Neural cell (in vitro differentiated cells): ENCODE measurements at regions not wholly inside any gene's neighbourhood (a gene's known extent, or its start where the extent isn't known, plus 50 kb on each side); places are given as distances from the start of the nearest gene placed in this dataset.

Experiments
- H2AFZ ChIP-seq: fragments of 200-600, 300-800 bp; sonication (generic), shearing (Covaris generic); 2 replicates; pipeline ENCODE4 v1.6.0; 2014; ENCODE audit warnings: low read depth, mild to moderate bottlenecking, antibody characterized with exemption, low read length, moderate library complexity
- H3F3A ChIP-seq: fragments of 200-600 bp; shearing (Covaris generic); 2 replicates; pipeline ENCODE4 v1.6.1; 2016; ENCODE audit warnings: mild to moderate bottlenecking, moderate library complexity, mixed read lengths, antibody characterized with exemption, low read length; ENCODE audit not compliant: insufficient read depth, poor library complexity, severe bottlenecking
- H3K27ac ChIP-seq: fragments of 200-600, 300-800 bp; sonication (generic), shearing (Covaris generic); 2 replicates; pipeline ENCODE4 v1.5.1; 2014; ENCODE audit warnings: mild to moderate bottlenecking, low read length, moderate library complexity
- H3K27me3 ChIP-seq: fragments of 300-800, 200-600 bp; sonication (generic), shearing (Covaris generic); 2 replicates; pipeline ENCODE4 v1.6.0; 2014; ENCODE audit warnings: mild to moderate bottlenecking, low read depth, low read length, moderate library complexity; ENCODE audit not compliant: insufficient read depth
- H3K36me3 ChIP-seq: fragments of 300-800, 200-600 bp; sonication (generic), shearing (Covaris generic); 2 replicates; pipeline ENCODE4 v1.5.1; 2014; ENCODE audit warnings: mild to moderate bottlenecking, antibody characterized with exemption, low read length, moderate library complexity; ENCODE audit not compliant: insufficient read depth
- H3K4me2 ChIP-seq: fragments of 300-800, 200-600 bp; sonication (generic), shearing (Covaris generic); 2 replicates; pipeline ENCODE4 v1.6.0; 2014; ENCODE audit warnings: mild to moderate bottlenecking, low read length
- H3K4me3 ChIP-seq: fragments of 300-800, 200-600 bp; sonication (generic), shearing (Covaris generic); 2 replicates; pipeline ENCODE4 v1.5.1; 2014; ENCODE audit warnings: mild to moderate bottlenecking, low read length, moderate library complexity
- H3K79me2 ChIP-seq: fragments of 200-600 bp; shearing (Covaris generic); replicated peaks from 2 replicates; pipeline ENCODE4 v1.6.0; 2014; ENCODE audit warnings: mild to moderate bottlenecking, low read length, moderate library complexity; ENCODE audit not compliant: insufficient read depth
- H3K9ac ChIP-seq: fragments of 300-800, 200-600 bp; sonication (generic), shearing (Covaris generic); 2 replicates; pipeline ENCODE4 v1.6.1; 2016; ENCODE audit warnings: mild to moderate bottlenecking, low read length, mixed read lengths
- H3K9me2 ChIP-seq: fragments of 200-600 bp; shearing (Covaris generic); 2 replicates; pipeline ENCODE4 v1.6.1; 2016; ENCODE audit warnings: mild to moderate bottlenecking, low read length, mixed read lengths; ENCODE audit not compliant: insufficient read depth
- H3K9me3 ChIP-seq: fragments of 200-600, 300-800 bp; sonication (generic), shearing (Covaris generic); 2 replicates; pipeline ENCODE4 v1.6.1; 2016; ENCODE audit warnings: mild to moderate bottlenecking, mixed run types, low read length, moderate library complexity, mixed read lengths
- H4K20me1 ChIP-seq: fragments of 200-600 bp; shearing (Covaris generic); 2 replicates; pipeline ENCODE4 v1.6.1; 2016; ENCODE audit warnings: mild to moderate bottlenecking, mixed run types; ENCODE audit not compliant: insufficient read depth
- CTCF ChIP-seq: fragments of 450-650 bp; IDR thresholded peaks from 2 replicates; pipeline ENCODE4 v1.5.1; 2014; ENCODE audit warnings: antibody characterized with exemption, mild to moderate bottlenecking, moderate library complexity; ENCODE audit not compliant: poor library complexity, severe bottlenecking
- EP300 ChIP-seq: fragments of 450-650 bp; conservative IDR thresholded peaks from 2 replicates; pipeline ENCODE4 v1.6.1; 2014; ENCODE audit warnings: antibody characterized with exemption, mild to moderate bottlenecking, moderate library complexity; ENCODE audit not compliant: poor library complexity, severe bottlenecking
- EZH2 ChIP-seq: fragments of 200-600, 300-800 bp; shearing (Covaris generic), sonication (generic); IDR thresholded peaks from 2 replicates; pipeline ENCODE4 v1.6.1; 2014; ENCODE audit warnings: antibody characterized with exemption, low read length, borderline replicate concordance, mild to moderate bottlenecking; ENCODE audit not compliant: insufficient read depth, poor library complexity, severe bottlenecking
- MXI1 ChIP-seq: fragments of 450-650 bp; conservative IDR thresholded peaks from 2 replicates; pipeline ENCODE4 v1.6.1; 2014; ENCODE audit warnings: antibody characterized with exemption, mild to moderate bottlenecking; ENCODE audit not compliant: poor library complexity, severe bottlenecking
- POLR2AphosphoS5 ChIP-seq: IDR thresholded peaks from 2 replicates; pipeline ENCODE4 v1.6.1; 2012
- RAD21 ChIP-seq: fragments of 450-650 bp; conservative IDR thresholded peaks from 2 replicates; pipeline ENCODE4 v1.6.1; 2014; ENCODE audit warnings: antibody characterized with exemption, mild to moderate bottlenecking, moderate library complexity
- REST ChIP-seq: IDR thresholded peaks from 2 replicates; pipeline ENCODE4 v1.6.1; 2012; ENCODE audit warnings: borderline replicate concordance
- SMC3 ChIP-seq: fragments of 450-650 bp; conservative IDR thresholded peaks from 2 replicates; pipeline ENCODE4 v1.6.1; 2014; ENCODE audit warnings: antibody characterized with exemption, mild to moderate bottlenecking, moderate library complexity; ENCODE audit not compliant: poor library complexity
- TAF1 ChIP-seq: IDR thresholded peaks from 2 replicates; pipeline ENCODE4 v1.6.1; 2012; ENCODE audit warnings: low read depth

- H3K4me2 ChIP-seq: no peak overlapping the region
Observed at GRCh38 chr15:72864681-72865080, 81.1 kb upstream of the ADPGK start.

GRCh38 chr15:72861354-72861910 lies 77.9 kb upstream of the ADPGK start:
- H2AFZ ChIP-seq: no peak overlapping the region
- no peaks in the 10 kb centered on the region for H4K20me1 ChIP-seq
- TF ChIP-seq POLR2AphosphoS5: no peak
- no peak for TF ChIP-seq MXI1
- no peak for TF ChIP-seq RAD21
- no peak for TF ChIP-seq EP300
- no peak for TF ChIP-seq EZH2
- TF ChIP-seq TAF1: no peak
- TF ChIP-seq SMC3: no peak
- no peak for TF ChIP-seq CTCF
- H3K79me2 ChIP-seq: no peaks in the 10 kb centered on the region
- no peaks in the 10 kb centered on the region for H3K36me3 ChIP-seq
- no peak overlapping the region for H3K9ac ChIP-seq
- no peak overlapping the region for H3K27ac ChIP-seq
- H3K27me3 ChIP-seq: no peaks in the 10 kb centered on the region
- H3K9me2 ChIP-seq: no peaks in the 10 kb centered on the region
- H3K4me2 ChIP-seq: no peak overlapping the region
- H3K4me3 ChIP-seq: no peak overlapping the region
- no peaks in the 10 kb centered on the region for H3F3A ChIP-seq
- H3K9me3 ChIP-seq: no peaks in the 10 kb centered on the region

More at GRCh38 chr15:72864681-72865080, 81.1 kb upstream of the ADPGK start:
- Histone ChIP-seq H3K9ac (no peak overlapping the region), H3K27me3 (no peaks in the 10 kb centered on the region), H3K79me2 (no peaks in the 10 kb centered on the region), H3K9me2 (no peaks in the 10 kb centered on the region), H3K9me3 (no peaks in the 10 kb centered on the region), H3K27ac (no peak overlapping the region), H4K20me1 (no peaks in the 10 kb centered on the region), H3K36me3 (no peaks in the 10 kb centered on the region), H3F3A (no peaks in the 10 kb centered on the region), H2AFZ (no peak overlapping the region), H3K4me3 (no peak overlapping the region)
- TF ChIP-seq REST (no peak), TAF1 (no peak), MXI1 (no peak), RAD21 (no peak), EZH2 (no peak), POLR2AphosphoS5 (no peak), EP300 (no peak), CTCF (no peak), SMC3 (no peak)
